AG10803 (cell line): ENCODE measurements at regions not wholly inside any gene's neighbourhood (a gene's known extent, or its start where the extent isn't known, plus 50 kb on each side); places are given as distances from the start of the nearest gene placed in this dataset.

Source experiments
- DNase-seq: peaks from one replicate; pipeline ENCODE4 v3.0.0; 2010; ENCODE audit warnings: low read depth
- H3K4me3 ChIP-seq: 2 replicates; pipeline ENCODE4 v1.5.1; 2011; ENCODE audit warnings: mild to moderate bottlenecking, low read length, control low read depth
- TF ChIP-seq, protein P1 (sequence below): conservative IDR thresholded peaks from 2 replicates; pipeline ENCODE4 v1.5.1; 2011; ENCODE audit warnings: mild to moderate bottlenecking, low read length, control low read depth, inconsistent platforms

- TF ChIP-seq, protein P1, sequence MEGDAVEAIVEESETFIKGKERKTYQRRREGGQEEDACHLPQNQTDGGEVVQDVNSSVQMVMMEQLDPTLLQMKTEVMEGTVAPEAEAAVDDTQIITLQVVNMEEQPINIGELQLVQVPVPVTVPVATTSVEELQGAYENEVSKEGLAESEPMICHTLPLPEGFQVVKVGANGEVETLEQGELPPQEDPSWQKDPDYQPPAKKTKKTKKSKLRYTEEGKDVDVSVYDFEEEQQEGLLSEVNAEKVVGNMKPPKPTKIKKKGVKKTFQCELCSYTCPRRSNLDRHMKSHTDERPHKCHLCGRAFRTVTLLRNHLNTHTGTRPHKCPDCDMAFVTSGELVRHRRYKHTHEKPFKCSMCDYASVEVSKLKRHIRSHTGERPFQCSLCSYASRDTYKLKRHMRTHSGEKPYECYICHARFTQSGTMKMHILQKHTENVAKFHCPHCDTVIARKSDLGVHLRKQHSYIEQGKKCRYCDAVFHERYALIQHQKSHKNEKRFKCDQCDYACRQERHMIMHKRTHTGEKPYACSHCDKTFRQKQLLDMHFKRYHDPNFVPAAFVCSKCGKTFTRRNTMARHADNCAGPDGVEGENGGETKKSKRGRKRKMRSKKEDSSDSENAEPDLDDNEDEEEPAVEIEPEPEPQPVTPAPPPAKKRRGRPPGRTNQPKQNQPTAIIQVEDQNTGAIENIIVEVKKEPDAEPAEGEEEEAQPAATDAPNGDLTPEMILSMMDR = no peak
- no peak overlapping the region for H3K4me3 ChIP-seq
- no peak for DNase-seq
These were observed 124.9 kb downstream of the KCNRG start for GRCh38 chr13:50140153-50140552.

DNA sequence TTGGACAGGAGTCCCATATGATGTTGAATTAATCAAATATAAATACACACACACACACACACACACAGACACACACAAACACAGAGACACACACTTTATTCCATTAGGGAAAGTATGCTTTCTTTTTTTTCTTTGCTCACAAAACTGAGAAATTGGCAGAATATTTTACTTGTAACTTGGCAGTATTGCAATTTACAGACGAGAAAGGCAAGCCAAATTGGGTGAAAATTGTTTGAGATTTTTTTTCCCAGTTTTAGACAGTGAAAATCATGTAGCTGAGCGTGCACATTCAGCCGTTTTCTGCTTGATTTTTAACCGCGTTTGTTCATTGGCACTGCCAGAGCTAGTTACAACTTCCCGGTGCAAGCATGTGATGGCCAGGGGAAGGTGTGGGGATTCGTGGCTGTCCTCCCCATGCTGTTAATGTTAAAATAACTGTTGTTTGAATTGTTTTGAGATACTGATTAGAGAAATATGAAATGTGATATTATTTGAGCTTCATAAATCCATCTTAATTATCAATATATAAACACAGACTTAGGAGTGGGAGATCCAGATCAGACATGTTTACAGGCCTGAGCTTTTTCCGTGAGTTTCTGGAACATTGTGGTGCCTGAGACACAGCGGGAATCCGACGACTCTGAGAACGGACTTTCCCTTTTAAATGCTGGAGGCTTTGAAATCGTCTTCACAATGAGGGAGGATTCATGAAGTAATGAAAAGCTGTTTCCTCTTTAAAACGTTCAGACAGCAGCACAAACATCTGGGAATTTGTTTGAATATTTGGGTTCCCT lies 125.5 kb downstream of the KCNRG start:
- TF ChIP-seq, protein P1 = no peak
- DNase-seq = no peak
- no peak overlapping the region for H3K4me3 ChIP-seq

- no peak overlapping the region for H3K4me3 ChIP-seq
- DNase-seq = no peak
- TF ChIP-seq, protein P1 = no peak
These were observed 126.2 kb downstream of the KCNRG start for GRCh38 chr13:50141375-50141975.

DNA sequence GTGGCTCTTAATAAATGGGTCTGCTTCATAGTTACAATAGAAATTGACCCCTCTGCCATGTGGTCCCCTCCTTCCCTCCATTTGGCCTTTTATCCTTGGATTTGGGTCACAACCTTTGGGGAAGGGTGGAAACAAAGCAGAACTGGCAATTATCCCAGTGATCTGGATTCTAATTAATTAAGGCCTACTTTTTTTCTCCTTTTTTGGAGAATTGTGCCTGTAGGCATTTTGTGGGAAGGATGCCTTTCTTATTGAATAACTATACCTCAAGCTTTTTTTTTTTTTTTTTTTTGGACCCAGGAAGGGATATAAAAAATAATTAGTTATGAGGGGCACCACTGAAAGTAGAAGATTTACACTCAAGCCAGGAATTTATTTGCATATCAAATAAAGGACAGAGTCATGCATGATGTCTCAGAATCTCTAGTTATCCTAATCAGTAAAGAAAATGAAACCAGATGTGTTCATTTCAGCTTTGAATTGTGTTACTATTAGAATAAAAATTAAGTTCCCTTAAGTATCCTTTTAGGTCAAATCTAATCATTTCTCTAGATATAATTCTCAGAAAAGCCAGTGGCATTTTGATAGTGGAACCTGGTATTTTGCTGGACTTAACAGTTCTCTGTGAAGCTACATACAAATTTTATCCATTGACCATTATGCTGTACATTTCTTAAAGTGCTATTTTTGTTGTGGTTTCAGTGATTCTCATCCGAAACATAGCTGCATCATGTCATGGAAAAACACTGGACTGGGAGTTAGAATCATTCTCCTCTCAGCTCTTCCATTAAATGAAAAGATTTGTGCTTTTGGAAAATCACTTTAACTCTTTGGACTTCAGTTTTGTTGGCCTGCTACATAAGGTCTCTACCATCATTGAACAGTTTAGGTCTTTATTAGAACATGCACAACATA lies 129.3 kb downstream of the KCNRG start:
- TF ChIP-seq, protein P1 = no peak
- no peak overlapping the region for H3K4me3 ChIP-seq
- DNase-seq = no peak

DNA sequence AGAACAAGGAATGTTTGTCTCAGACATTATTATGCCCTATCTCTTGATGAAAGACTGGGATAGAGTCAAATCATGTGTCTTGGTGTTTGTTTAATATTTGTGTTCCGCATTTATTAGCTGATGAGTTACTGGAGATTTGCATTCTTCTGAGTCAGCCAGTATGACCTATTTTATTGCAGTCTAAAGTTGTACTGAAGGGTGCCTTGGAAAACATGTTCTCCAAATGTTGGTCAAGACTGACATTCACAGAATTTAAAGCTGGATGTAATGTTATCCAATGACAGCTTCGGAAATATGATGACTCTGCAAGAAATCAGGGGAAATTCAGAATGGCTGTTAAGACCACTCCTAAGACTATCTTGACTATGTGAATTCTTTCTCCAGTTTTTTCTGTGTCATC lies 134.0 kb downstream of the KCNRG start:
- DNase-seq = no peak

GRCh38 chr13:50149932-50150331 lies 134.7 kb downstream of the KCNRG start:
- no peak for DNase-seq
- TF ChIP-seq, protein P1 = no peak
- no peak overlapping the region for H3K4me3 ChIP-seq

More for the DNA sequence above, 134.0 kb downstream of the KCNRG start:
- TF ChIP-seq, protein P1 = no peak
- no peak overlapping the region for H3K4me3 ChIP-seq
